Uterus (tissue), 2 donors: ENCODE measurements at regions not wholly inside any gene's neighbourhood (a gene's known extent, or its start where the extent isn't known, plus 50 kb on each side); places are given as distances from the start of the nearest gene placed in this dataset.

Source experiments
- POLR2A ChIP-seq, 2 donors: fragments of 450-650 bp; IDR thresholded peaks; one replicate each; pipeline ENCODE4 v1.6.1; 2016; ENCODE audit warnings: antibody characterized with exemption in 2 of 2, mild to moderate bottlenecking in 1 of 2, moderate library complexity in 1 of 2
- TF ChIP-seq, protein P1 (sequence below), 4 experiments: fragments of 200-600 bp in 2 of 4; fragments of 450-650 bp in 2 of 4; sonication (generic) in 2 of 4; IDR thresholded peaks; one replicate each; pipeline ENCODE4 v1.5.1; 2016 to 2019; ENCODE audit warnings: antibody characterized with exemption in 4 of 4, mild to moderate bottlenecking in 2 of 4, moderate library complexity in 1 of 4

GRCh38 chr14:25685004-25685403, 635.1 kb upstream of the STXBP6 start:
- TF ChIP-seq, protein P1, sequence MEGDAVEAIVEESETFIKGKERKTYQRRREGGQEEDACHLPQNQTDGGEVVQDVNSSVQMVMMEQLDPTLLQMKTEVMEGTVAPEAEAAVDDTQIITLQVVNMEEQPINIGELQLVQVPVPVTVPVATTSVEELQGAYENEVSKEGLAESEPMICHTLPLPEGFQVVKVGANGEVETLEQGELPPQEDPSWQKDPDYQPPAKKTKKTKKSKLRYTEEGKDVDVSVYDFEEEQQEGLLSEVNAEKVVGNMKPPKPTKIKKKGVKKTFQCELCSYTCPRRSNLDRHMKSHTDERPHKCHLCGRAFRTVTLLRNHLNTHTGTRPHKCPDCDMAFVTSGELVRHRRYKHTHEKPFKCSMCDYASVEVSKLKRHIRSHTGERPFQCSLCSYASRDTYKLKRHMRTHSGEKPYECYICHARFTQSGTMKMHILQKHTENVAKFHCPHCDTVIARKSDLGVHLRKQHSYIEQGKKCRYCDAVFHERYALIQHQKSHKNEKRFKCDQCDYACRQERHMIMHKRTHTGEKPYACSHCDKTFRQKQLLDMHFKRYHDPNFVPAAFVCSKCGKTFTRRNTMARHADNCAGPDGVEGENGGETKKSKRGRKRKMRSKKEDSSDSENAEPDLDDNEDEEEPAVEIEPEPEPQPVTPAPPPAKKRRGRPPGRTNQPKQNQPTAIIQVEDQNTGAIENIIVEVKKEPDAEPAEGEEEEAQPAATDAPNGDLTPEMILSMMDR (IDR thresholded peaks at IDR 0.05), result no peak
- TF ChIP-seq POLR2A (IDR thresholded peaks at IDR 0.05), result no peak
